Thyroid gland (tissue), 4 donors: ENCODE measurements at regions not wholly inside any gene's neighbourhood (a gene's known extent, or its start where the extent isn't known, plus 50 kb on each side); places are given as distances from the start of the nearest gene placed in this dataset.

Experiments
- DNase-seq, 2 donors: peaks; one replicate each; pipeline ENCODE4 v3.0.0-alpha.2; 2019
- H3K27ac ChIP-seq, 3 donors: fragments of 200-600 bp; sonication (generic); 1 replicate in 2 of 3; 2 replicates in 1 of 3; pipeline ENCODE4 v1.5.1; 2016 to 2019; ENCODE audit warnings: mild to moderate bottlenecking in 1 of 3, moderate library complexity in 1 of 3
- H3K27me3 ChIP-seq: fragments of 200-600 bp; sonication (generic); one replicate; pipeline ENCODE4 v1.5.1; 2019
- H3K36me3 ChIP-seq, 2 donors: fragments of 200-600 bp; sonication (generic); one replicate each; pipeline ENCODE4 v1.5.1; 2016 to 2019
- H3K4me1 ChIP-seq, 2 donors: fragments of 200-600 bp; sonication (generic); one replicate each; pipeline ENCODE4 v1.5.1; 2017 to 2019
- H3K4me3 ChIP-seq, 3 donors: fragments of 200-600 bp; sonication (generic); replicated peaks in 1 of 3; 1 replicate in 2 of 3; 2 replicates in 1 of 3; pipeline ENCODE4 v1.5.1; 2016; ENCODE audit warnings: mild to moderate bottlenecking in 1 of 3
- H3K9me3 ChIP-seq: fragments of 200-600 bp; sonication (generic); one replicate; pipeline ENCODE4 v1.5.1; 2017
- CTCF ChIP-seq, 6 experiments: fragments of 200-600 bp in 3 of 6; fragments of 450-650 bp in 3 of 6; sonication (generic) in 3 of 6; IDR thresholded peaks; one replicate each; pipeline ENCODE4 v1.5.1; 2016 to 2019; ENCODE audit warnings: antibody characterized with exemption in 6 of 6, mild to moderate bottlenecking in 2 of 6, inconsistent platforms in 1 of 6, moderate library complexity in 1 of 6
- POLR2A ChIP-seq, 2 donors: fragments of 450-650 bp; IDR thresholded peaks; one replicate each; pipeline ENCODE4 v1.6.1; 2017; ENCODE audit warnings: antibody characterized with exemption in 2 of 2, mild to moderate bottlenecking in 2 of 2, moderate library complexity in 1 of 2
- WGBS, 2 donors: methylation state at CpG; one replicate each; pipeline ENCODE4 v1.1.5; 2017; 5-methylcytosine and 5-hydroxymethylcytosine counted together
- intact Hi-C: fragments of 100-400 bp; cut with DNase I; formaldehyde crosslinking; loops from one replicate; pipeline ENCODE4 v1.15.1; 2023

- H3K4me1 ChIP-seq, result no peaks in the 10 kb centered on the region
- WGBS, 2 donors, result 88 to 98% methylated on average over 1 of the region's 1 CpG
- TF ChIP-seq POLR2A (IDR thresholded peaks at IDR 0.05), result no peak
- no peak for TF ChIP-seq CTCF (IDR thresholded peaks at IDR 0.05)
- no peaks in the 10 kb centered on the region for H3K9me3 ChIP-seq
- H3K36me3 ChIP-seq, result no peaks in the 10 kb centered on the region
- no peak overlapping the region for H3K4me3 ChIP-seq
- DNase-seq, result no peak
- no peaks in the 10 kb centered on the region for H3K27me3 ChIP-seq
- intact Hi-C loops, result no loop called here
- H3K27ac ChIP-seq, result no peak overlapping the region
These were observed 68.2 kb upstream of the PRDX6 start for GRCh38 chr1:173408886-173409285.

DNA sequence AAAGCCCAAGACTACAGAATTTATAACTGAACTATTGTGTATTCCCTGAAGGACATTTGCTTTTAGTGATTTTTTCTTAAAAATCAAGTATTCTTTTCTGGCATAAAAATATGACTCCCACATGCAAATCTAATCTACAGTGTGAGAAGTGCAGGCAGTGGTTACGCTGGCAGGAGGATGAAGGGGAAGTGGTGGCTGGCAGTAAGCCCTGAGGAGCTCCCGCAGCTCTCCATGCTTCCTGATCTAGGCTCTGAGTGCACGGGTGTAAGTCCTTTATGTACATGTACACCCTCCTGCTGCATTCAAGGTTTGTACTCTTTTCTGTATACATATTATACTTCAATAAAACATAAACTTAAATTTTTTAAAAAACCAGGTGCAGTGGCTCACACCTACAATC is 67.5 kb upstream of the PRDX6 start:
- H3K4me1 ChIP-seq, result no peaks in the 10 kb centered on the region
- no peak overlapping the region for H3K27ac ChIP-seq
- no peaks in the 10 kb centered on the region for H3K36me3 ChIP-seq
- no peak for DNase-seq
- intact Hi-C loops, result no loop called here
- H3K9me3 ChIP-seq, result no peaks in the 10 kb centered on the region
- H3K4me3 ChIP-seq, result no peak overlapping the region
- TF ChIP-seq POLR2A (IDR thresholded peaks at IDR 0.05), result no peak
- WGBS, 2 donors, result 24 to 46% methylated on average over 3 of the region's 3 CpGs
- H3K27me3 ChIP-seq, result no peaks in the 10 kb centered on the region

- no peak for DNase-seq
- intact Hi-C loops, result no loop called here
- no peaks in the 10 kb centered on the region for H3K27me3 ChIP-seq
These were observed 66.9 kb upstream of the PRDX6 start for GRCh38 chr1:173410133-173410793.

GRCh38 chr1:173410794-173411236 is 66.3 kb upstream of the PRDX6 start:
- Histone ChIP-seq H3K27me3 (no peaks in the 10 kb centered on the region), H3K27ac (no peak overlapping the region), H3K4me3 (no peak overlapping the region), H3K9me3 (no peaks in the 10 kb centered on the region), H3K36me3 (no peaks in the 10 kb centered on the region), H3K4me1 (no peaks in the 10 kb centered on the region)
- intact Hi-C loops, result no loop called here
- no peak for DNase-seq
- 87 to 95% methylated on average over 5 of the region's 5 CpGs for WGBS, 2 donors
- TF ChIP-seq POLR2A (IDR thresholded peaks at IDR 0.05), result no peak
- TF ChIP-seq CTCF (IDR thresholded peaks at IDR 0.05), result no peak

More at GRCh38 chr1:173410133-173410793, 66.9 kb upstream of the PRDX6 start:
- Histone ChIP-seq H3K4me1 (no peaks in the 10 kb centered on the region), H3K4me3 (no peak overlapping the region), H3K27ac (no peak overlapping the region), H3K9me3 (no peaks in the 10 kb centered on the region), H3K36me3 (no peaks in the 10 kb centered on the region)
- TF ChIP-seq POLR2A (IDR thresholded peaks at IDR 0.05) (no peak), CTCF (IDR thresholded peaks at IDR 0.05) (no peak)
- WGBS, 2 donors, result 86 to 93% methylated on average over 4 of the region's 4 CpGs

- no peaks in the 10 kb centered on the region for H3K9me3 ChIP-seq
These were observed 65.0 kb upstream of the PRDX6 start for GRCh38 chr1:173411835-173412742.

More at GRCh38 chr1:173411835-173412742, 65.0 kb upstream of the PRDX6 start:
- 85 to 91% methylated on average over 17 of the region's 17 CpGs for WGBS, 2 donors
- DNase-seq, result no peak
- H3K36me3 ChIP-seq, result no peaks in the 10 kb centered on the region
- no peak overlapping the region for H3K4me3 ChIP-seq
- TF ChIP-seq CTCF (IDR thresholded peaks at IDR 0.05) (no peak), POLR2A (IDR thresholded peaks at IDR 0.05) (no peak)
- intact Hi-C loops, result no loop called here
- no peaks in the 10 kb centered on the region for H3K4me1 ChIP-seq
- H3K27ac ChIP-seq, result no peak overlapping the region
- H3K27me3 ChIP-seq, result no peaks in the 10 kb centered on the region
